ENCODE measurements at regions not wholly inside any gene's neighbourhood (a gene's known extent, or its start where the extent isn't known, plus 50 kb on each side); places are given as distances from the start of the nearest gene placed in this dataset.
"Not testable (repeated sequence)": the region's sequence is repeated elsewhere in the genome, so short reads cannot be mapped to it uniquely, and the experiment has no call there.

DNA sequence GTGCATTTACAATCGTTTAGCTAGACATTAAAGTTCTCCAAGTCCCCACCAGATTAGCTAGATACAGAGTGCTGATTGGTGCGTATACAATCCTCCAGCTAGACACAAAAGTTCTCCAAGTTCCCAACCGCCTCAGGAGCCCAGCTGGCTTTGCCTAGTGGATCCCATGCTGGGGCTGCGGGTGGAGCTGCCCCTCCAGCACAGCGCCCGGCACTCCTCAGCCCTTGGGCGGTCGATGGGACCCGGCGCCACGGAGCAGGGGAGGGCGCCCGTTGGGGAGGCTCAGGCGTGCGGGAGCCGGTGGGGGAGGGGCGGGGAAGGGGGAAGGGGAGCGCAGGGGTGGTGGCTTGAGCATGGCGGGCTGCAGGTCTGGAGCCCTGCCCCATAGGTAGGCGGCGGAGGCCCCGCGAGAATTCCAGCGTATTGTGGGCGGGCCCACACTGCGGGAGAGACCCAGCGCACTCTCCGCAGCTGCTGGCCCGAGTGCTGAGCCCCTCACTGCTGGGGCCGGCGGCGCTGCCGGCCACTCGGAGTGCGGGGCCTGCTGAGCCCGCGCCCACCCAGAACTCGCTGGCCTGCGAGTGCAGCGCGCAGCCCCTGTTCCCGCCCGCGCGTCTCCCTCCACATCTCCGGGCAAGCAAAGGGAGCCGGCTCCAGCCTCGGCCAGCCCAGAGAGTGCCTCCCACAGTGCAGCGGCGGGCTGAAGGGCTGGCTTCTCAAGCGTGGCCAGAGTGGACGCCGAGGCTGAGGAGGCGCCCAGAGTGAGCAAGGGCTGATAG, 907.5 kb downstream of the CDH8 start:
- no peak overlapping the region for H3K4me3 Mint-ChIP-seq (ENCODE audit: unreplicated experiment)
- H3K36me3 Mint-ChIP-seq (ENCODE audit: unreplicated experiment) = no peaks in the 10 kb centered on the region
- TF ChIP-seq, protein P1, sequence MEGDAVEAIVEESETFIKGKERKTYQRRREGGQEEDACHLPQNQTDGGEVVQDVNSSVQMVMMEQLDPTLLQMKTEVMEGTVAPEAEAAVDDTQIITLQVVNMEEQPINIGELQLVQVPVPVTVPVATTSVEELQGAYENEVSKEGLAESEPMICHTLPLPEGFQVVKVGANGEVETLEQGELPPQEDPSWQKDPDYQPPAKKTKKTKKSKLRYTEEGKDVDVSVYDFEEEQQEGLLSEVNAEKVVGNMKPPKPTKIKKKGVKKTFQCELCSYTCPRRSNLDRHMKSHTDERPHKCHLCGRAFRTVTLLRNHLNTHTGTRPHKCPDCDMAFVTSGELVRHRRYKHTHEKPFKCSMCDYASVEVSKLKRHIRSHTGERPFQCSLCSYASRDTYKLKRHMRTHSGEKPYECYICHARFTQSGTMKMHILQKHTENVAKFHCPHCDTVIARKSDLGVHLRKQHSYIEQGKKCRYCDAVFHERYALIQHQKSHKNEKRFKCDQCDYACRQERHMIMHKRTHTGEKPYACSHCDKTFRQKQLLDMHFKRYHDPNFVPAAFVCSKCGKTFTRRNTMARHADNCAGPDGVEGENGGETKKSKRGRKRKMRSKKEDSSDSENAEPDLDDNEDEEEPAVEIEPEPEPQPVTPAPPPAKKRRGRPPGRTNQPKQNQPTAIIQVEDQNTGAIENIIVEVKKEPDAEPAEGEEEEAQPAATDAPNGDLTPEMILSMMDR (IDR thresholded peaks at IDR 0.05; ENCODE audit: partially characterized antibody, unreplicated experiment) = no peak
- no peaks in the 10 kb centered on the region for H3K27me3 Mint-ChIP-seq (ENCODE audit: unreplicated experiment)
- no peak overlapping the region for H3K27ac Mint-ChIP-seq (ENCODE audit: unreplicated experiment)
- no peaks in the 10 kb centered on the region for H3K4me1 Mint-ChIP-seq (ENCODE audit: low read depth, unreplicated experiment)
- peak; percentile 25 for DNase-seq
- no peaks in the 10 kb centered on the region for H3K9me3 Mint-ChIP-seq (ENCODE audit: unreplicated experiment)

GRCh38 chr16:61105544-61105943, 930.7 kb downstream of the CDH8 start:
- TF ChIP-seq, protein P1 (IDR thresholded peaks at IDR 0.05; ENCODE audit: partially characterized antibody, unreplicated experiment) = no peak
- Mint-ChIP-seq H3K36me3 (ENCODE audit: unreplicated experiment) (no peaks in the 10 kb centered on the region), H3K9me3 (ENCODE audit: unreplicated experiment) (peaks cover 2% of the 10 kb centered on the region), H3K27ac (ENCODE audit: unreplicated experiment) (no peak overlapping the region), H3K27me3 (ENCODE audit: unreplicated experiment) (no peaks in the 10 kb centered on the region), H3K4me1 (ENCODE audit: low read depth, unreplicated experiment) (no peaks in the 10 kb centered on the region), H3K4me3 (ENCODE audit: unreplicated experiment) (no peak overlapping the region)
- DNase-seq = no peak

DNA sequence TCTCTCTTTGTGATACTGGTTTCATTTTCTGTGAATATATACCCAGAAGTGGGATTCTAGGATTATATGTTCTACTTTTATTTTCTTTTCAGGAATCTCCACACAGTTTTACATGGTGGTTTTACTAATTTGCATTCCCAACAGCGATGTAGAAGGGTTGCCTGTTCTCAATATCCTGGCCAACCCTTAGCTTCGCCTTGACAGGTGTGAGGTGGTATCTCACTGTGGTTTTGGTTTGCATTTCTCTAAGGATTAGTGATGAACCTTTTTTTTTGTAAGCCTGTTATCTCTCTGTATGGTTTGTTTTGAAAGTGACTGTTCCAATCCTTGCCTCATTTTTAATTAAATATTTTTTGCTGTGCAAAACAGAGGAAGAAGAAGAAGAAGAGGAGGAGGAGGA, 937.7 kb downstream of the CDH8 start:
- no peak for DNase-seq
- Mint-ChIP-seq H3K36me3 (ENCODE audit: unreplicated experiment) (no peaks in the 10 kb centered on the region), H3K9me3 (ENCODE audit: unreplicated experiment) (no peaks in the 10 kb centered on the region), H3K4me3 (ENCODE audit: unreplicated experiment) (no peak overlapping the region), H3K27me3 (ENCODE audit: unreplicated experiment) (no peaks in the 10 kb centered on the region), H3K27ac (ENCODE audit: unreplicated experiment) (no peak overlapping the region), H3K4me1 (ENCODE audit: low read depth, unreplicated experiment) (no peaks in the 10 kb centered on the region)
- TF ChIP-seq, protein P1 (IDR thresholded peaks at IDR 0.05; ENCODE audit: partially characterized antibody, unreplicated experiment) = no peak

DNA sequence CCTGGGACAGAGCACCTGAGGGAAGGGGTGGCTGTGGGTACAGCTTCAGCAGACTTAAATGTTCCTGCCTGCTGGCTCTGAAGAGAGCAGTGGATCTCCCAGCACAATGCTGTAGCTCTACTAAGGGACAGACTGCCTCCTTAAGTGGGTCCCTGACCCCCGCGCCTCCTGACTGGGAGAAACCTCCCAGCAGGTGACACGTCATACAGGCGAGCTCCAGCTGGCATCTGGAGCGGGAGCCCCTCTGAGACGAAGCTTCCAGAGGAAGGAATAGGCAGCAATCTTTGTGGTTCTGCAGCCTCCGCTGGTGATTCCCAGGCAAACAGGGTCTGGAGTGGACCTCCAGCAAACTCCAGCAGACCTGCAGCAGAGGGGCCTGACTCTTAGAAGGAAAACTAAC, 944.9 kb downstream of the CDH8 start:
- H3K36me3 Mint-ChIP-seq (ENCODE audit: unreplicated experiment); H3K4me3 Mint-ChIP-seq (ENCODE audit: unreplicated experiment); H3K27me3 Mint-ChIP-seq (ENCODE audit: unreplicated experiment); H3K27ac Mint-ChIP-seq (ENCODE audit: unreplicated experiment); H3K4me1 Mint-ChIP-seq (ENCODE audit: low read depth, unreplicated experiment); H3K9me3 Mint-ChIP-seq (ENCODE audit: unreplicated experiment); DNase-seq: not testable (repeated sequence)

- no peak overlapping the region for H3K27ac Mint-ChIP-seq (ENCODE audit: unreplicated experiment)
- H3K9me3 Mint-ChIP-seq (ENCODE audit: unreplicated experiment) = no peaks in the 10 kb centered on the region
- no peaks in the 10 kb centered on the region for H3K4me1 Mint-ChIP-seq (ENCODE audit: low read depth, unreplicated experiment)
- no peak overlapping the region for H3K4me3 Mint-ChIP-seq (ENCODE audit: unreplicated experiment)
- no peaks in the 10 kb centered on the region for H3K36me3 Mint-ChIP-seq (ENCODE audit: unreplicated experiment)
- no peak for DNase-seq
- TF ChIP-seq, protein P1 (IDR thresholded peaks at IDR 0.05; ENCODE audit: partially characterized antibody, unreplicated experiment) = no peak
- H3K27me3 Mint-ChIP-seq (ENCODE audit: unreplicated experiment) = peaks cover 1% of the 10 kb centered on the region
Measured at GRCh38 chr16:61083711-61084110, 952.5 kb downstream of the CDH8 start.

Measured in glutamatergic neuron (in vitro differentiated cells).